ENCODE measurements at regions not wholly inside any gene's neighbourhood (a gene's known extent, or its start where the extent isn't known, plus 50 kb on each side); places are given as distances from the start of the nearest gene placed in this dataset.

DNA sequence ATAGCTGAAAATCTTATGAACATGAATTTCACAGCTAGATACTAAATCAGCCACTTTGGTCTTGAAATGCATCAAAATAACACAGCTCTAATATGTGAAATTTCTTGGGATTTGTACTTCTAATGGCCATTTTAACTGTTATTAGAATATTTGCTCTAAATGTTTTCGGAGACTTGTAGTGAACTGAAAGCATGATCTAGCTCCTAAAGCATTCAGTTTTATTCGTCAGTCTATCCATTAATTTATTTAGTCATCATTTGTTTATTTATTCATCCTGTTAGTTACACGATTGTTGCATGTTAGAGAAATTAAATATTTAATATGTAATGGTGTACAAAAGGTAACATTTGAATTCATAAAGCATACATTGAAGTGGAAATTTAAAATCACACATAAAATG is 1132.7 kb downstream of the SLITRK1 start:
- no peaks in the 10 kb centered on the region for H3K27me3 ChIP-seq (ENCODE audit: low read length)
- H3F3A ChIP-seq (ENCODE audit: low read length, unreplicated experiment) = no peaks in the 10 kb centered on the region
- intact Hi-C loops (cut with micrococcal nuclease) = loop anchor here (10.0 kb wide), 1 partner anchor 225 kb away; no protein-coding TSS in a partner anchor
- no peaks in the 10 kb centered on the region for H3K9me3 ChIP-seq (ENCODE audit: low read length)
- ATAC-seq (peak; percentile 37), DNase-seq (peak; percentile 6)
- H3K4me3 ChIP-seq (ENCODE audit: low read length) = no peak overlapping the region
- H3K27ac ChIP-seq (ENCODE audit: low read length) = no peak overlapping the region
- H3K9me2 ChIP-seq (replicated peaks; ENCODE audit: low read length) = no peaks in the 10 kb centered on the region
- no peaks in the 10 kb centered on the region for H4K20me1 ChIP-seq (ENCODE audit: low read length)
- H3K9ac ChIP-seq (ENCODE audit: low read length) = no peak overlapping the region
- H3K79me2 ChIP-seq (ENCODE audit: low read length) = no peaks in the 10 kb centered on the region
- POLR2A ChIA-PET (ENCODE audit: unreplicated experiment) = no interaction called here
- CTCF ChIA-PET = no interaction called here
- H2AFZ ChIP-seq (ENCODE audit: low read length) = 0 out of 2 replicates have a peak overlapping the region, but pooled peaks have one; percentile 33
- TF ChIP-seq, protein P1, sequence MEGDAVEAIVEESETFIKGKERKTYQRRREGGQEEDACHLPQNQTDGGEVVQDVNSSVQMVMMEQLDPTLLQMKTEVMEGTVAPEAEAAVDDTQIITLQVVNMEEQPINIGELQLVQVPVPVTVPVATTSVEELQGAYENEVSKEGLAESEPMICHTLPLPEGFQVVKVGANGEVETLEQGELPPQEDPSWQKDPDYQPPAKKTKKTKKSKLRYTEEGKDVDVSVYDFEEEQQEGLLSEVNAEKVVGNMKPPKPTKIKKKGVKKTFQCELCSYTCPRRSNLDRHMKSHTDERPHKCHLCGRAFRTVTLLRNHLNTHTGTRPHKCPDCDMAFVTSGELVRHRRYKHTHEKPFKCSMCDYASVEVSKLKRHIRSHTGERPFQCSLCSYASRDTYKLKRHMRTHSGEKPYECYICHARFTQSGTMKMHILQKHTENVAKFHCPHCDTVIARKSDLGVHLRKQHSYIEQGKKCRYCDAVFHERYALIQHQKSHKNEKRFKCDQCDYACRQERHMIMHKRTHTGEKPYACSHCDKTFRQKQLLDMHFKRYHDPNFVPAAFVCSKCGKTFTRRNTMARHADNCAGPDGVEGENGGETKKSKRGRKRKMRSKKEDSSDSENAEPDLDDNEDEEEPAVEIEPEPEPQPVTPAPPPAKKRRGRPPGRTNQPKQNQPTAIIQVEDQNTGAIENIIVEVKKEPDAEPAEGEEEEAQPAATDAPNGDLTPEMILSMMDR (conservative IDR thresholded peaks at IDR 0.05; ENCODE audit: low read depth, low read length) = no peak
- no peak for TF ChIP-seq EZH2phosphoT487 (IDR thresholded peaks at IDR 0.05; ENCODE audit: borderline replicate concordance, low read length)
- H3K36me3 ChIP-seq (ENCODE audit: low read depth, low read length) = no peaks in the 10 kb centered on the region
- no peaks in the 10 kb centered on the region for H3K4me1 ChIP-seq (ENCODE audit: insufficient read depth, low read length)
- no TSS peak for BruUV-seq (replicated peaks)
- peak overlapping the region; percentile 8; the same call in 1 of the 2 replicates for H3K4me2 ChIP-seq (ENCODE audit: low read length)

DNA sequence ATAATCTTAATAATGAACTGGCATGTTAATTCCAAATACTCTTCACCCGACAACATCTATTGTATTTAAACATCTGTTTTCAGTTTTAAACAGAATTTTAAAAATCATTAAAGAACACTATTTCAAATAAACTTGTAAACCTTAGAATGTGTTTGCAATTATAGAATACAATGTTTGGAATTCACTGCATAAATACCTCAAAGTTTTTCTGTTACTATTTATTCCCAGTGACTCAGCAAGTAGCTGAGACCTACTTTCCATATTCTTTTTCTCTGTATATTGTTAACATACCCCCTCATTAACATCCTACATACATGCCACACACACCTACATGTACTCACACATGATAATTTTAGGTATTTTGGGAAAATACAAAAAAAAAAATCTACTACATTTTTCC is 1134.3 kb downstream of the SLITRK1 start:
- Histone ChIP-seq H3K4me2 (ENCODE audit: low read length) (no peak overlapping the region), H4K20me1 (ENCODE audit: low read length) (no peaks in the 10 kb centered on the region), H3F3A (ENCODE audit: low read length, unreplicated experiment) (no peaks in the 10 kb centered on the region), H3K4me1 (ENCODE audit: insufficient read depth, low read length) (no peaks in the 10 kb centered on the region), H3K79me2 (ENCODE audit: low read length) (no peaks in the 10 kb centered on the region), H3K9me2 (replicated peaks; ENCODE audit: low read length) (no peaks in the 10 kb centered on the region), H3K27ac (ENCODE audit: low read length) (no peak overlapping the region), H3K9ac (ENCODE audit: low read length) (no peak overlapping the region), H3K9me3 (ENCODE audit: low read length) (no peaks in the 10 kb centered on the region), H2AFZ (ENCODE audit: low read length) (no peak overlapping the region), H3K4me3 (ENCODE audit: low read length) (no peak overlapping the region), H3K27me3 (ENCODE audit: low read length) (no peaks in the 10 kb centered on the region), H3K36me3 (ENCODE audit: low read depth, low read length) (no peaks in the 10 kb centered on the region)
- ATAC-seq (peak; percentile 20; the same call in 1 of the 2 replicates), DNase-seq (peak; percentile 14)
- intact Hi-C loops (cut with micrococcal nuclease) = loop anchor here (10.0 kb wide), 1 partner anchor 227 kb away; no protein-coding TSS in a partner anchor
- TF ChIP-seq EZH2phosphoT487 (IDR thresholded peaks at IDR 0.05; ENCODE audit: borderline replicate concordance, low read length) (no peak), EZH2 (IDR thresholded peaks at IDR 0.05; ENCODE audit: low read length, unreplicated experiment) (no peak)
- TF ChIP-seq, protein P1 (conservative IDR thresholded peaks at IDR 0.05; ENCODE audit: low read depth, low read length) = no peak
- BruUV-seq (replicated peaks) = no TSS peak
- ChIA-PET POLR2A (ENCODE audit: unreplicated experiment) (no interaction called here), CTCF (no interaction called here)

DNA sequence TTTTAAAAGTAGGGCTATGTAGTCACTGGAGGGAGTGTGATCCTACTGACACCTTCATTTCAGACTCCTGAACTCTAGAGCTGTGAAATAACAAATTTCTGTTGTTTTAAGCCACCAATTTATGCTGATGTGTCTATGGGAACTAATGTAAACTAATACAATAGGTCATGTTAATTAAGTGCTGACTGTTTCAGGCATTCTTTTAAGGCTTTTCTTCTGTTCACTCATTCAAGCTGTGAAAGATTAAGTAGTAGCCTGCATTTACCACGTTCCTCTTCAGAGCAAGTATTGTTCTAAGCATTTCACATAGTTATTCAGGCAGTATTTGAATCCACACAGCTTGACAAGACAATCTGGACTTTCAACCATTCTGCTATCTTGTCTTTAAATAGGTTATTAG is 1135.0 kb downstream of the SLITRK1 start:
- BruUV-seq (replicated peaks) = no TSS peak
- no peaks in the 10 kb centered on the region for H3K27me3 ChIP-seq (ENCODE audit: low read length)
- intact Hi-C loops (cut with micrococcal nuclease) = loop anchor here (10.0 kb wide), 1 partner anchor 228 kb away; no protein-coding TSS in a partner anchor

More for the DNA sequence above, 1135.0 kb downstream of the SLITRK1 start:
- DNase-seq (no peak), ATAC-seq (no peak)
- Histone ChIP-seq H2AFZ (ENCODE audit: low read length) (no peak overlapping the region), H3K36me3 (ENCODE audit: low read depth, low read length) (no peaks in the 10 kb centered on the region), H3K4me1 (ENCODE audit: insufficient read depth, low read length) (no peaks in the 10 kb centered on the region), H4K20me1 (ENCODE audit: low read length) (no peaks in the 10 kb centered on the region), H3K9ac (ENCODE audit: low read length) (no peak overlapping the region), H3K79me2 (ENCODE audit: low read length) (no peaks in the 10 kb centered on the region), H3K4me2 (ENCODE audit: low read length) (no peak overlapping the region), H3K9me3 (ENCODE audit: low read length) (no peaks in the 10 kb centered on the region), H3K9me2 (replicated peaks; ENCODE audit: low read length) (no peaks in the 10 kb centered on the region), H3F3A (ENCODE audit: low read length, unreplicated experiment) (no peaks in the 10 kb centered on the region), H3K27ac (ENCODE audit: low read length) (no peak overlapping the region), H3K4me3 (ENCODE audit: low read length) (no peak overlapping the region)
- TF ChIP-seq, protein P1 (conservative IDR thresholded peaks at IDR 0.05; ENCODE audit: low read depth, low read length) = no peak
- TF ChIP-seq EZH2phosphoT487 (IDR thresholded peaks at IDR 0.05; ENCODE audit: borderline replicate concordance, low read length) = no peak
- TF ChIP-seq EZH2 (IDR thresholded peaks at IDR 0.05; ENCODE audit: low read length, unreplicated experiment) = no peak
- CTCF ChIA-PET = interaction anchor here (0.7 kb wide), 1 partner anchor 43 kb away, joined by 3 read pairs; no protein-coding TSS in a partner anchor
- POLR2A ChIA-PET (ENCODE audit: unreplicated experiment) = no interaction called here
